GM06990 (cell line): ENCODE measurements at regions not wholly inside any gene's neighbourhood (a gene's known extent, or its start where the extent isn't known, plus 50 kb on each side); places are given as distances from the start of the nearest gene placed in this dataset.

ENCODE experiments used
- DNase-seq: peaks from one replicate; pipeline ENCODE4 v3.0.0-alpha.2; 2011; ENCODE audit not compliant: insufficient read length; ENCODE audit errors: extremely low read depth
- H3K27me3 ChIP-seq: replicated peaks from 2 replicates; pipeline ENCODE4 v1.6.0; 2011; ENCODE audit warnings: low read length; ENCODE audit not compliant: control insufficient read depth, insufficient read depth
- H3K36me3 ChIP-seq: 2 replicates; pipeline ENCODE4 v1.5.1; 2011; ENCODE audit warnings: low read length; ENCODE audit not compliant: control insufficient read depth, insufficient read depth
- H3K4me3 ChIP-seq: replicated peaks from 2 replicates; pipeline ENCODE4 v1.5.1; 2011; ENCODE audit warnings: low read depth, mild to moderate bottlenecking, control low read depth, low read length
- TF ChIP-seq, protein P1 (sequence below): IDR thresholded peaks from 2 replicates; pipeline ENCODE4 v1.5.1; 2011; ENCODE audit warnings: low read length, control low read depth, mild to moderate bottlenecking, inconsistent platforms; ENCODE audit not compliant: insufficient read depth, poor library complexity, severe bottlenecking

DNA sequence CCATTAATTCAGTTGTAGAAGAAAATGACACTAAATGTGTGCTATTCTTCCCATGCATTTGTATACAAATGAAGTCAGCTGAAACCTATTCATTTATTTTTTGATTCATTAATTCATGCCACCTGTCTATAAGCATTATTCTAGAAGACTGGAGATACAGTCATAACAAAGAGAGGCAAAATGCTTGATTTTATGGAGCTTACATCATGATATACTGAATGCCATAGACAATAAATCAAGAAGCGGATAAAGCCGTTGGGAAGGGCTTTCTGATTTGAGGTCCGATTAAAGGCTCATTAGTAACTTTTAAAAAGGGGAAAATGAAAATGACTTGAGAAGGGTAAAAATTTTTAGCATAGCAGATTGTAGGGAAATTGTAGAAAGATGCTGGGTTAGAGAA lies 494.9 kb downstream of the RERGL start:
- TF ChIP-seq, protein P1, sequence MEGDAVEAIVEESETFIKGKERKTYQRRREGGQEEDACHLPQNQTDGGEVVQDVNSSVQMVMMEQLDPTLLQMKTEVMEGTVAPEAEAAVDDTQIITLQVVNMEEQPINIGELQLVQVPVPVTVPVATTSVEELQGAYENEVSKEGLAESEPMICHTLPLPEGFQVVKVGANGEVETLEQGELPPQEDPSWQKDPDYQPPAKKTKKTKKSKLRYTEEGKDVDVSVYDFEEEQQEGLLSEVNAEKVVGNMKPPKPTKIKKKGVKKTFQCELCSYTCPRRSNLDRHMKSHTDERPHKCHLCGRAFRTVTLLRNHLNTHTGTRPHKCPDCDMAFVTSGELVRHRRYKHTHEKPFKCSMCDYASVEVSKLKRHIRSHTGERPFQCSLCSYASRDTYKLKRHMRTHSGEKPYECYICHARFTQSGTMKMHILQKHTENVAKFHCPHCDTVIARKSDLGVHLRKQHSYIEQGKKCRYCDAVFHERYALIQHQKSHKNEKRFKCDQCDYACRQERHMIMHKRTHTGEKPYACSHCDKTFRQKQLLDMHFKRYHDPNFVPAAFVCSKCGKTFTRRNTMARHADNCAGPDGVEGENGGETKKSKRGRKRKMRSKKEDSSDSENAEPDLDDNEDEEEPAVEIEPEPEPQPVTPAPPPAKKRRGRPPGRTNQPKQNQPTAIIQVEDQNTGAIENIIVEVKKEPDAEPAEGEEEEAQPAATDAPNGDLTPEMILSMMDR: no peak
- no peaks in the 10 kb centered on the region for H3K27me3 ChIP-seq
- DNase-seq: no peak

DNA sequence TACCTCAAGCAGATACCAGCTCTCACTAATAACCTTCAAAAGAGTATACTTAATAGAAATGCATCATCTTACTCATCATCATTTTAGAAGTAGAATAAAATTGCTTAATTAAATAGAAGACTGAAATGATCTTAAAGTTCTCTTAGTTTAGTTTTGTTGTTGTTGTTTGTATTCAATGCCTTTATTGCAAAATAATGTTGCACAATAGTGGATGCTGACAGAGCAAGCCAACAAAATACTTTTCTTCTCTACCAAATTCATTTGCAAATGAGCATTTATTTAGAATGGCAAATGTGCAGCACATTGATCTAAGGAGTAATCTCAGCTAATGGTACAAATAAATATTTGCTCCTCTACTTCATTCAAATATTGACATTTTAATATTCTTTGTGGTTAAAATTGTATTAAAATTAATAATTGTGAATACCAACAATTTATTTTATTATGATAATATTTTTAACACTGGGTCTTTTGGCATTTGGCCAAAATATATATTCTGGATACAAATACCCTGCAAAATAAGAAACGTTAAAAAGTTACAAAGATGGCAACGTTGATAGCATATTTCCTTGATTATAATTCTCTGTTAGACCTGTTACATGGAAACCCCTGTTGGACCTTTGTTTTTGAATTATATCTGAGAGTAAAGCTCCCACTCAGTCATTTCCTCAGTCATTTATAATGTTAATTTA lies 496.1 kb downstream of the RERGL start:
- Histone ChIP-seq H3K27me3 (no peaks in the 10 kb centered on the region), H3K4me3 (no peak overlapping the region), H3K36me3 (no peaks in the 10 kb centered on the region)
- TF ChIP-seq, protein P1: no peak
- DNase-seq: no peak

More for the DNA sequence above, 494.9 kb downstream of the RERGL start:
- no peak overlapping the region for H3K4me3 ChIP-seq
- H3K36me3 ChIP-seq: no peaks in the 10 kb centered on the region

DNA sequence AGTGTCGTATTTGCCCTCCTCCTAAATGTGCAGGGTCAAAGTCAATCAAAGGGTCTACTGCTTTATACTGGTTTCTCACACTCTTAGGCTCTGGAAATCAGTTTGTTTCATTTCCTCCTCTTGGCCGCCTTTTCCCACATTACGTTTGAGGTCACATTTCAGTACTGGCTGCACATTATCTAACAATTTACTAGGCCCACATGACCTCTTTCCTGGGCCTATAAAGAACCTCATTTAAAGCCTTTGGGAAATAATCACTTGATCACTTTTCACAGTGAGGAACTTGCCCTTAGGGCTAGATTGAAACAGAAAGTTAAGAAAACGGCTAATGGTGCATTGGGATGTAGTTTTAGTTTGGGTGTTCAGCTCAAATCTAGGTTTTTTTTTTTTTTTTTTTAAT lies 497.5 kb downstream of the RERGL start:
- DNase-seq: no peak
- Histone ChIP-seq H3K36me3 (no peaks in the 10 kb centered on the region), H3K4me3 (no peak overlapping the region), H3K27me3 (no peaks in the 10 kb centered on the region)
- TF ChIP-seq, protein P1: no peak

DNA sequence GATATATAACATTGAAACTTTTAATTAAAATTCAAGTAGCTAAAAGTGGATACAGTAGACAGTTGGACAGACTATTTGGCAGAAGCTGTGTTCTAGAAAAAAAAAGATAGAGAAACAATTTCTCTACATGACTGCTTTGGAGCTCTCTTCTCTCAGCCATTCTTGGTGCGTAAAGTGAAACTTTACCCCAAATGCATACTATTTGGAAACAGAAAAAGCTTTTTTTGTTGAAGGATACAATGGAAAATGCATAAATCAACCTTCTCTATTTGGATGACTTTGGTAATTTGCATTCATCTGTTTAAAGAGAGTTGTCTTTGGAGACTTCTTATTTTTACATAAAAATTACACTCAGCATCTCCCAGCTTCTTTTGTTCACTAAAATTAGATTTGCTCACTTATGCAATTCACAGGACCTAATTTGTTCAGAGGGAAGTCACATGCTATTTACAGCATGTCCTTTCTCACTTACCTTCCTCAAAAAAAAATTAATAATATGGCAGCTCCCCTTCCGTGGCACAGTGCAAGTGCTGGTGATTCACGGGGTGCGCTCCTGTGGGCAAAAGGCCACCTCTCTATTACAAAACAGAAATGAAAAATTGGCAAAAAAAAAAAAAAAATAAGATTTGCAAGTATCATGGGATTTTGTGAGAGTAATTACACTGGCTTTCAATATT lies 498.9 kb downstream of the RERGL start:
- Histone ChIP-seq H3K4me3 (no peak overlapping the region), H3K27me3 (no peaks in the 10 kb centered on the region), H3K36me3 (no peaks in the 10 kb centered on the region)
- DNase-seq: no peak
- TF ChIP-seq, protein P1: no peak

DNA sequence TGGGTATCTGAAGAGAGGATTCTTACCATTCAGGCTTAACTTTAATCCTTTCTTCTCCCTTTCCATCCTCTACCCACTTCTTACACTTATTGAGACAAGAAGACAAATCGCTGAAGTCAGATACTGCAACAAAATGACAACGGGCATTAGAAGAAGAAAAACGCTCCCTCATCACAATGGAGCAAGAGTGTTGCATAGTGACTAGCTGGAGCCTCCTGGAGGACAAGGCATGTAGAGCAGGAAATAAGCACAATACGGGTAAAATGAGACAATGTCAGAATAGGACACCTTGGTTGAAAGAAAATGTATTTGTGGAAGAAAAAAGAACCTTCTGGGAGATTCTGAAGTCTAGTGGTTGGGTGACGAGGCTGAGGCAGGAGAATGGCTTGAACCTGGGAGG lies 501.0 kb downstream of the RERGL start:
- TF ChIP-seq, protein P1: no peak
- Histone ChIP-seq H3K4me3 (no peak overlapping the region), H3K36me3 (no peaks in the 10 kb centered on the region), H3K27me3 (no peaks in the 10 kb centered on the region)
- DNase-seq: no peak
